ENCODE measurements at regions not wholly inside any gene's neighbourhood (a gene's known extent, or its start where the extent isn't known, plus 50 kb on each side); places are given as distances from the start of the nearest gene placed in this dataset.

DNA sequence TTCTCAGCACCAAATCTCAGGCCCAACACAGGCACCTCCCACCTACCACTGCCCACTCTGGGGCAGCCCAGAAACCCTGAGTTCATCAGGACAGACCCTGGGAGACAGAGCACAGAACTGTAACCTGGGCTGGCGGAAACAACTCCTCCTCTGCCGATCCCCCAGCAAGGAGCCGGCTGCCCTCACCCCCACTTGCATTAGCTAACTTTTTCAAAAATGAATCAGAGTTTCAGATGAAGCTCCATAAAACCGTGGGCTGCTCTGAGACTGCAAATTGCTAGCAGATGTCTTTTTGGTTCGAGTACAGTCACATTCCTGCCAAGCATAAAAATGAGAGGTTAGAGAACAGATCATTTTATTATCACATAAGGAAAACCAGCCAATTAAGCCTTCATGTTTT, 93.4 kb upstream of the PARD3 start:
- 72 to 85% methylated on average over 4 to 5 of the region's 5 CpGs for WGBS, 2 donors
- Histone ChIP-seq H3K27ac (no peak overlapping the region), H3K36me3 (no peaks in the 10 kb centered on the region), H3K27me3 (no peaks in the 10 kb centered on the region), H3K4me3 (replicated peaks in 1 of 3) (no peak overlapping the region), H3K4me1 (peaks cover 4 to 8% of the 10 kb centered on the region in 2 donors), H3K9me3 (no peaks in the 10 kb centered on the region)
- no peak for DNase-seq
- intact Hi-C loops (cut with DNase I): no loop called here
- no peak for TF ChIP-seq POLR2A (IDR thresholded peaks at IDR 0.05)
- TF ChIP-seq, protein P1, sequence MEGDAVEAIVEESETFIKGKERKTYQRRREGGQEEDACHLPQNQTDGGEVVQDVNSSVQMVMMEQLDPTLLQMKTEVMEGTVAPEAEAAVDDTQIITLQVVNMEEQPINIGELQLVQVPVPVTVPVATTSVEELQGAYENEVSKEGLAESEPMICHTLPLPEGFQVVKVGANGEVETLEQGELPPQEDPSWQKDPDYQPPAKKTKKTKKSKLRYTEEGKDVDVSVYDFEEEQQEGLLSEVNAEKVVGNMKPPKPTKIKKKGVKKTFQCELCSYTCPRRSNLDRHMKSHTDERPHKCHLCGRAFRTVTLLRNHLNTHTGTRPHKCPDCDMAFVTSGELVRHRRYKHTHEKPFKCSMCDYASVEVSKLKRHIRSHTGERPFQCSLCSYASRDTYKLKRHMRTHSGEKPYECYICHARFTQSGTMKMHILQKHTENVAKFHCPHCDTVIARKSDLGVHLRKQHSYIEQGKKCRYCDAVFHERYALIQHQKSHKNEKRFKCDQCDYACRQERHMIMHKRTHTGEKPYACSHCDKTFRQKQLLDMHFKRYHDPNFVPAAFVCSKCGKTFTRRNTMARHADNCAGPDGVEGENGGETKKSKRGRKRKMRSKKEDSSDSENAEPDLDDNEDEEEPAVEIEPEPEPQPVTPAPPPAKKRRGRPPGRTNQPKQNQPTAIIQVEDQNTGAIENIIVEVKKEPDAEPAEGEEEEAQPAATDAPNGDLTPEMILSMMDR (IDR thresholded peaks at IDR 0.05): no peak

DNA sequence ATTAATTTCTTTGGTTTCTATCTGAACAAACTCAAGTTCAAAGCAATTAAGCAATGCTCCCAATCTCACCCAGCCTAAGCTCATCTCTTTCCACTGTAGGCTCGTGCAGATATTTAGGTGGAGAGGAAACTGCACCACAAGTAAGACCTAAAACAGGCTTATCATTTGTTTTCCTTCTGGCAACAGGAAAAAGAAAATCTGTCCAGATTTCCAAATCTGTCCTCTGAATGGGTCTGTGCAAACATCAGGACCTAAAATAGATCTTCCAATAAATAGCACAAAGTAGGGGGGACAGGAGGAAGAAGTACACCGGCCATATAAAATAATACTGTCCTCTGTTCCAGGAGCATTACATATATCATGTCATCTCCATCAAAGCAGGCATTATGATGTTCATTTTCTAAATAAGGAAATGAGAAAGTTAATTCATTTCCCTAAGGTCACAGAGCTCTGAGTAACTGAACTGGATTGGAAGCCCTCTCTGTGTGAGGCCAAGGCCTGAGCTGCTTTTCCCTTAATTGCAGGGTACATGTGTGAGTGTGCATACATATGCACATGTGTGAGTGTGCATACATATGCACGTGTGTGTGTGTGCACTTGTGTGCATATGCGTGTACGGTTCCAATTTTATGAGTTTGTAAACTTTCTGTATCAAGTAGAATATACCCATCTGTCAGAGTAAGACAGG, 92.8 kb upstream of the PARD3 start:
- no peak overlapping the region for H3K27ac ChIP-seq
- TF ChIP-seq POLR2A (IDR thresholded peaks at IDR 0.05): no peak
- TF ChIP-seq, protein P1 (IDR thresholded peaks at IDR 0.05): no peak
- H3K9me3 ChIP-seq: no peaks in the 10 kb centered on the region
- H3K4me3 ChIP-seq (replicated peaks in 1 of 3): no peak overlapping the region
- WGBS, 2 donors: 77 to 84% methylated on average over 5 of the region's 5 CpGs
- no peaks in the 10 kb centered on the region for H3K36me3 ChIP-seq
- DNase-seq: no peak
- peaks cover 4 to 8% of the 10 kb centered on the region in 2 donors for H3K4me1 ChIP-seq
- intact Hi-C loops (cut with DNase I): no loop called here
- H3K27me3 ChIP-seq: no peaks in the 10 kb centered on the region

DNA sequence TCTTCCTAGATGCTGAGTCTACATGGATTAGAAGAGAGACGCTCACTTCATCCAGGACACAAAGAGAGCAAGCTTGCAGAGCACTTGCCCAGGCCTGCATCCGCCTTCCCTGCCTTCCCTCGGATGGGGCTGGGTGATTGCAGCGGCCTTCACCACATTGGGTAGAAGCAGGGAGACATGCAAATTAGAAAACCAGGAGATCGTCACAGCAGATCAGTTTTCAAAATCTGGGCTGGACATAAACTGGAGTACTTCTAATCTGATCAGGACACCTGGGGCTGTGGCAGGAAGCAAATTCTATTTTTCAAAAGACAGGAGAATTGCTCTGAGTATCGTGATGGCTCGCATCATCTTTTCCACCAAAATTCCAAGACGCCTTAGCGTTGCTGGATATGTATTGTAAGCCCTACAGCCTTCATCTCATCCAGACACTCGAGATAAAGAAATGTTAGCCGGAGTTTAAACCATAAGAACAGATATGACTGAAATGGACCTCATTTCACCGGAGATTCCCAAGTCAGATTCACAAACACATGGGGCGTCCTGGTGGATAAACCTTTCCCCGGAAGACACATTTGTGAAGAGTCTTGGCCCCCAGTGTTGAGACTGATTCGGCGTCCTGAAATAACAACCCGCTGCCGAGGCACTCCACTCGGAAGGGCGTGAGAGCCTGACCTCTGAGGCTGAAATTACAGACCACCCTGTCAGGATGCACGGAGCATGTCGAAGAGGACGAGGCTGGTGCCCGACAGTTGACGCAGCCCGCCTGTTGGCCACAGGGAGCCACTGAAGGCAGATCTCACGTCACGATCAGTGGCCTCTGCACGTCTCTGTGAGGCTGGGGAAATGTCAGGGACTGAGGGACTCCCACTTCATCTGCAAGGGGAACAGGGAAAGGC, 91.2 kb upstream of the PARD3 start:
- H3K4me3 ChIP-seq (replicated peaks in 1 of 3): peak overlapping the region in 1 of 3 donors; percentile 10
- intact Hi-C loops (cut with DNase I): no loop called here
- peak; percentile 84 to 91 for DNase-seq
- no peaks in the 10 kb centered on the region for H3K27me3 ChIP-seq
- no peaks in the 10 kb centered on the region for H3K36me3 ChIP-seq
- peak overlapping the region; percentile 63 to 76 (median 72) for H3K27ac ChIP-seq
- no peaks in the 10 kb centered on the region for H3K9me3 ChIP-seq
- peaks cover 4 to 8% of the 10 kb centered on the region in 2 donors for H3K4me1 ChIP-seq
- peak in 1 of 2 donors; percentile 77 for TF ChIP-seq POLR2A (IDR thresholded peaks at IDR 0.05)
- TF ChIP-seq, protein P1 (IDR thresholded peaks at IDR 0.05): peak in 2 of 6 experiments; percentile 17 to 27
- WGBS, 2 donors: 30 to 51% methylated on average over 29 of the region's 29 CpGs

DNA sequence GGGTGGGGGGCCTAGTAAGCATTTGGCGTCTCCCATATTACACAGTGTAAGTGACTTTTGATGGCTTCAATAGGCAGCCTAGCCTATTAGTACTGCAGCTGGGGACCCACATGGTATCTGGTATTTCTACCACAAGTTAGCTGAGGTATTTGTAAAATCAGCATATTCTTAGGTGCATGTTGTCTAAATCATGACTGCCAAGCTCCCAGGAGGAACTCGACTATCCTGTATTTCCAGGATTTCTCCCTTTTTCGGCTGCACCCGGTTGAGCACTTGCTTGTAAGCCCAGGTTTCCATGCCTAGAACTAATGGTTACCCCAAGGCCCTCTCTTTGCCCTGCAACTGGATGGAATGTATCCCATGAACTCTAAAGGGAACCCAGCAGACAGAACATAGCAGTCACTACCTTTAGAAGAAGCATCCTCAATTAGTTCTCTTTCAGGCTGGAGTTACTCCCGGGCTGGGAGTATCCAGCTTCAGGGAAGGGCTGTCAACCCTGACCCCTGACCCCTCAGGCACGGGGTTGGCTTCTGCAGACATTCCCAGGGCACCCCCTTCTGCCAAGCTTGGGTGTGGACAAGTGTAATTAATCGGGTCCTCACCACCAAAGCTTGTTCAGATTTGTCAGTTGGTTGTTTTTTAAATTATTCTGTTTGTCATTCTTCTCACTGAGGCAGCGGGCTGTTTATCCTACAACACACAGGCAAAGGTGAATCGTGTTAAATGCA, 90.3 kb upstream of the PARD3 start:
- intact Hi-C loops (cut with DNase I): no loop called here
- H3K27me3 ChIP-seq: no peaks in the 10 kb centered on the region
- H3K4me1 ChIP-seq: peaks cover 4 to 8% of the 10 kb centered on the region in 2 donors
- peak overlapping the region; percentile 10 to 72 (median 50) for H3K27ac ChIP-seq
- WGBS, 2 donors: 76 to 79% methylated on average over 9 of the region's 9 CpGs
- no peaks in the 10 kb centered on the region for H3K36me3 ChIP-seq
- TF ChIP-seq, protein P1 (IDR thresholded peaks at IDR 0.05): no peak
- no peak for TF ChIP-seq POLR2A (IDR thresholded peaks at IDR 0.05)
- no peak for DNase-seq
- H3K9me3 ChIP-seq: no peaks in the 10 kb centered on the region
- no peak overlapping the region for H3K4me3 ChIP-seq (replicated peaks in 1 of 3)

All from thyroid gland (tissue), 4 donors.